COLO668 (cell line): ENCODE measurements at regions not wholly inside any gene's neighbourhood (a gene's known extent, or its start where the extent isn't known, plus 50 kb on each side); places are given as distances from the start of the nearest gene placed in this dataset.
"Not testable (repeated sequence)": the region's sequence is repeated elsewhere in the genome, so short reads cannot be mapped to it uniquely, and the experiment has no call there.

Source experiments
- DNase-seq: peaks from one replicate; lab custom pipeline; 2025; ENCODE audit not compliant: unreplicated experiment; lab: John Stamatoyannopoulos, UW

DNA sequence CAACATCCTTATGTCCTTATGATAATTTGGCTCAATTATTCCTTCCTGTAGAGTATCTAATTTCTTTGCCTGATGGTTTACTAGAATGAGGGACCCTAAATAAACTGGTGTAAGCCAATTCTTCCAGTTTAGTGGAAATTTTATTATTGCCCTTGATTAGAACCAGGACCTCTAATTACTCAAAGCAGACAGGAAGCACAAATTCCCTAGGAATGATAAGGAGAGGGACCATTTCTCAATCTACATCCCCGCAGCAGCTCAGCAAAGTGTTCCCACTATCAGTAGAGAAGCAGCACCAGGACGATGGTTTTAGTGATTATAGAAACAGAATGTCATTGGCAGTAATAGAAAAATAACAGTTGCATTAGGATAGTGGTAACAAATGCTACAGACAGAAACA is 97.1 kb downstream of the PLPPR4 start:
- no peak for DNase-seq

DNA sequence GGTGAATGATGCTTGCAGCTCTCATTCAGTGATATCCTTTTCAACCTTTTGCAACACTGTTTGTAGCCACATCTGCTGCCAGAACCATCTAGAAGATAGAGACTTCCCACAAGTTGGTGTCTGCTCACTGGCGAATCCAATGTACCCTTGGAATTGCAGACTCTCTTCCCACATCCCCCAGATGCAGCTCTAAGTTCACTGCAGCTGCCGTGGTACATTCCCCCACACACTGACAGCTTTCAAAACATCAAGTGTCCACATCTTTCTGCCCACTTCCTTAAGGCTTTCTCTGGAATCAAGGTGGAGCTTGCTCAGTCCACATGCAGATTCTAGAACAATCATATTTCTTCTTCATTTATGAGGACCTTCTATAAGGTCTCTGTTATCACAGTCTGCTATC is 99.2 kb downstream of the PLPPR4 start:
- no peak for DNase-seq

DNA sequence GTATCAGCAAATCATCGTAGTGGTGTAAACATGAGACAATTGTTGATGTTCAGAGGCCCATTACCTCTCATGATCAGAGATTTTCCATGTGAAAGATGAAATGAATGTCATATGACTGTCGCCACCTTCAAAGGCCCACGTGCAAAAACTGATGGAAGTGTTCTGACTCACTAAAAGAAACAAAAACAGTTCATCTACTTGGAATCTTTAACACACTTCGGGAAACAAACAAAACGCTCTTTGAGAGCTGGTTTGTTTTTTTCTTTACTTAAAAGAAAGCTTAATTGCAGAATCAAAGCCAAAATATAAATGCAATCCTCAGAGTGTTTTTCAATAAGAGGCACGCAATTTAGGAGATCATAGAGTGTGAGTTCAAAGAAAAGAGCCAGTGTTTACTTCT is 100.8 kb downstream of the PLPPR4 start:
- DNase-seq: no peak

- no peak for DNase-seq
Measured at GRCh38 chr1:99365545-99365944, 101.3 kb downstream of the PLPPR4 start.

GRCh38 chr1:99369154-99369553 is 104.9 kb downstream of the PLPPR4 start:
- DNase-seq: no peak

DNA sequence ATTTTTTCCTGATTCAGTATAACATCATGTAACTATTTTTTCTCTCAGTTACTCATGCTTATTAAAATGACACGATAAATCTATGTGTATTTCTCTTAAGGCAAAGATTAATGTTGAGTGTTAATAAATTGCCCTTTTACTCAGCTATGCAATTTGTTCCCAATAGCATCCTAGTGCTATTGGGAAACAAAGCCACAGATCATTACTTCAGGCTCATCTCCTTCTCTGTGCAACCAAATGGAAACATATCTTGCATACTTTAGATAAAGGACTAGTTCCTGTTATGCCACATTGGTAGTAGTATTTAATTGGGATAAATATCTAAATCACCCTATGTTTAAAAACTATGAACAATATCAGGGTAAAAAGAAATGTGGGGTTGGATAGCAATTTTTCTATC is 106.2 kb downstream of the PLPPR4 start:
- DNase-seq: no peak

DNA sequence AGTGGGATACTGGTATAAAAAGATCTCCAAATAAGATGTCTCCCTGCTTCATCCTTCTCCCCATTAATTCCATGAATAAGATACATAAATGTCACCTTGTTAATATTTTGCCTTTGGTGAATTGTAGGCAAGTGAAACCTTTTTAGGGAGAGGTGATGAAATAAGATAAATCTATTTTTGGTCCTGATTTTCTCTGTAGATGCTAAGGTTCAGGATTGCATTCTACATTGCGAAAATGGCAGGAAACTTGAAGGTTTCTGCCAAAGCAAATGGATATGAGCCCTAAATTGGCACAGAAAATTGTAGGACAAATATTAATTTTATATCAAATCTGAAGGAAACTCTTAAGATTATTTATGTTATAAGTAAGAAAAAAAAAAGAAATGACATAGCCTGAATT is 107.1 kb downstream of the PLPPR4 start:
- DNase-seq: no peak

DNA sequence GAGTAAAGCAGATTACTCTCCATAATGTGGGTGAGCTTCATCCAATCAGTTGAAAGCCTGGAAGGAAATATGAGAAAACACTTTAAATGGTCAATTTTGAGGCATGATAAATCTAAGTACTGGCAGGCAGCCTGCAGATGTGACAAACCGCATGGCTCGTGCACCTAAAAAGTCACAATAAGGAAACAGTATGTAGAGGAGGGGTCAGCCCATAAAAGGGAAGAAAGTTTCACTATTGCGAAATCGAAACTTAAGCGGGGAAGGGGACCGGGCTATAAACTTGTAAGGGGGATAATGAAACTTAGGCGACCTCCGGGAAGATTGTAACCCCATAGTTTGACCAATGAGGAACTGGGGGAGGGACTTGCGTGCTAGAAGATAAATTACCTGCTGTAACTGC is 109.8 kb downstream of the PLPPR4 start:
- no peak for DNase-seq

GRCh38 chr1:99374693-99375092 is 110.4 kb downstream of the PLPPR4 start:
- DNase-seq: not testable (repeated sequence)

GRCh38 chr1:99384021-99384420 is 119.7 kb downstream of the PLPPR4 start:
- no peak for DNase-seq

GRCh38 chr1:99385852-99386251 is 121.6 kb downstream of the PLPPR4 start:
- DNase-seq: no peak

GRCh38 chr1:99396389-99396788 is 132.1 kb downstream of the PLPPR4 start:
- no peak for DNase-seq

GRCh38 chr1:99397029-99397428 is 132.7 kb downstream of the PLPPR4 start:
- DNase-seq: no peak

DNA sequence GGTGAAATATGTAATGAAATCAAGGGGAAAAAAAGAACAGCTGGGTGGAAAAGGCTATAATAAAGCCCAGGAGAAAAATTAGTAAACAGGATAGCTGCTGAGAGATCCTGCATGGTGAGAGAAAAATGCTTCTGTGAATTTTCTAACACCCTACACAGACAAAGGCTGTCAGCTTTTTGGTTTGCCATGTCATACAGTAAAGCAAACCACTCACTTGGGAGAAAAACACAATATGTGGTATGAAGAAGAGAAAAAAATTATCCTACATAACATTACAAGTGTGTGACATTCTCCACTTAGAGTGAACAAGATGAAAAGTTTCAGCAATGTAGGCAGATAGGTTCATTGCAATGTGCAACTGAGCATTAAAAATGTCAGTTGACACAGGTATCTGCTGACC is 133.6 kb downstream of the PLPPR4 start:
- DNase-seq: no peak

- DNase-seq: not testable (repeated sequence)
Measured at GRCh38 chr1:99401556-99401955, 137.3 kb downstream of the PLPPR4 start.

GRCh38 chr1:99404399-99404798 is 140.1 kb downstream of the PLPPR4 start:
- DNase-seq: not testable (repeated sequence)

GRCh38 chr1:99405325-99405724 is 141.0 kb downstream of the PLPPR4 start:
- DNase-seq: not testable (repeated sequence)

DNA sequence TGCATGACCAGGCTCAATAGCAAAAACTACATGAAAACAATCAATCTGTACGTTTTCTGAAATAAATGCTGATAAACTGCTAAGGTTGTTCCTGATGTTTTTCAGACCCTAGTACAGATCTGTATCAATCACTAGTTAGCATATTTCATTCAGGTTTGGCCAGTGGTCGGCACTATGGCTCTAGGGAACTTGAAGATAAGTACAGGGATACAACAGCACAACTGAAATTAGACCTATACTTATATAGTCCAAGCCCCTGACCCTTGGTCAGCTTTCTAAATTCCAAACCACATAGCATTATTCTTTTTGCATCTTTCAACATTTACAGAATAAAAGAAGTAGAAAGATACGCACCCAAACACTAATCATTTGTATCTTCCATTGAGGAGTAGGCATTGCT is 142.7 kb downstream of the PLPPR4 start:
- DNase-seq: no peak

DNA sequence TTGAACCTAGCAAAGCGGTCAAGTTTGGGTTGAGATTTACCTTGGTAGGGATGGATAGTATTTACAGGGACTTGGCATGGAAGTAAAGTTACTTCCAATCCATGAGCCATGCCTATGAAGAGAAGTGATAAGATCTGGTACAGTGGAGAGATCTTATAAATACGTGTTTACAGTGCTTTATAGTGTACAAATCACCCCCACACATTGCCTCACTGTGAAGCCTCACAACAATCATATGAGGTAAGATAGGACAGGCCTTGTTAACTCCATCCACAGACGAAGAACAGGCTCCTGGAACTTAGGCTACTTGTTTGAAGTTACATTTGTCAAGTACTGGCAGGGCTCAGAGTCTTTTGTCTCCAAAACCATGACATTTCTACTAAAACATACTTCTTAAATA is 159.8 kb downstream of the PLPPR4 start:
- DNase-seq: no peak

DNA sequence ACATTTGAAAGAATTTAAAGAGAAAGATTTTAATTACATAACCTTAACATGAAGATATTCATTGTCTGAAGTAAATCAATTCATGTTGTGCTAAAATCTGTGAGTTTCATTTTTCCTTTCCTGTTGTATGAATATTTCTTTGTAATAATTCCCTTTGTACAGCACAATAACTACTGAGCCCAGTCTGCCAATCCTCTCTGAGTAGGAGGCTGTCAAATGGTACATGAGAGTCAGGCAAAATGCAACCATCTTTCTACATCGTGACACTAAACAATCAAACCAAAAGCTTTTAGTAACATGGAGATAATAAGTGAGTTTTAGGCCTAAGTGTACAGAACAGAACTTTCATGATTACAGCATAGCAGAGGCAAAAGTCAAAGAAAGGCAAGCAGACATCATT is 165.5 kb downstream of the PLPPR4 start:
- DNase-seq: no peak

DNA sequence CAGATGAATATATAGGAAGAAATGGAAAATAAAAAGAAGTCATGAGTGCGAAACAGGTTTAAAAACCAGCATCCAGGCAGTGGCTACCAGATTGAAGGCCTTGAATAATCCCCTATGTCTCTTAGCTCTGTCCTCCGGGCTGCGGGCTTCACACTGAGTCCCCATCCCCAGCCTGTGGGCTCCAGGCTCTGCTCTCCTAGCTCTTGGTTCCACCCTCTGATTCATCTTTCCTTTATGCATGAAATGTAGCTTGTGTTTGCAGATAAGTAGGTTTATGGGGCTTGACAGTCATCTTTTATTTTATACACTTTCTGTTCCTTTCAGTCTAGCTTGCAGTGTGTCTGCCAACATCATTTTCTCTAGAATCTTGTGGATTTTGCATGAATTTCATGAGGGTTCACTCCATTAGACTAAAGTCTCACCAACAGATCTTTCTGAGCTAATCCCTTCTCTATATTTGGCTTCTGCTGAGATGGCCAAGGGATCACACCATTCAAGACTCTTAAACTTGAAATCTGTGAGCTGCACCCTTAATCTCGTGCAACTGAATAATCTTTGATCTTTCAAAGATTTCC is 174.5 kb downstream of the PLPPR4 start:
- DNase-seq: no peak

GRCh38 chr1:99439433-99440075 is 175.3 kb downstream of the PLPPR4 start:
- DNase-seq: no peak
